HG02852 (cell line): ENCODE measurements at regions not wholly inside any gene's neighbourhood (a gene's known extent, or its start where the extent isn't known, plus 50 kb on each side); places are given as distances from the start of the nearest gene placed in this dataset.
"Not testable (repeated sequence)": the region's sequence is repeated elsewhere in the genome, so short reads cannot be mapped to it uniquely, and the experiment has no call there.

Source experiments
- ATAC-seq: cut with Tn5 transposase; IDR thresholded peaks from one replicate; pipeline ENCODE4 v1.9.1; 2021; ENCODE audit warnings: mild to moderate bottlenecking, moderate library complexity; ENCODE audit not compliant: unreplicated experiment

GRCh38 chrX:122596998-122597397, 587.1 kb upstream of the GRIA3 start:
- ATAC-seq = no peak

- ATAC-seq = no peak
Measured at GRCh38 chrX:122622795-122623194, 561.3 kb upstream of the GRIA3 start.

GRCh38 chrX:122625239-122625638, 558.8 kb upstream of the GRIA3 start:
- ATAC-seq = no peak

- no peak for ATAC-seq
Measured at GRCh38 chrX:122625821-122626220, 558.3 kb upstream of the GRIA3 start.

GRCh38 chrX:122626871-122627270, 557.2 kb upstream of the GRIA3 start:
- no peak for ATAC-seq

- ATAC-seq = no peak
Measured at GRCh38 chrX:122641136-122641535, 542.9 kb upstream of the GRIA3 start.

- ATAC-seq = no peak
Measured at GRCh38 chrX:122641826-122642225, 542.3 kb upstream of the GRIA3 start.

GRCh38 chrX:122655256-122655655, 528.8 kb upstream of the GRIA3 start:
- ATAC-seq = not testable (repeated sequence)

- no peak for ATAC-seq
Measured at GRCh38 chrX:122666601-122667000, 517.5 kb upstream of the GRIA3 start.

- ATAC-seq = no peak
Measured at GRCh38 chrX:122667667-122668066, 516.4 kb upstream of the GRIA3 start.

GRCh38 chrX:122703762-122704161, 480.3 kb upstream of the GRIA3 start:
- no peak for ATAC-seq

- ATAC-seq = no peak
Measured at GRCh38 chrX:122739770-122740169, 444.3 kb upstream of the GRIA3 start.

GRCh38 chrX:122770581-122770980, 413.5 kb upstream of the GRIA3 start:
- no peak for ATAC-seq

GRCh38 chrX:122771933-122772332, 412.1 kb upstream of the GRIA3 start:
- ATAC-seq = no peak

- ATAC-seq = no peak
Measured at GRCh38 chrX:122777766-122778165, 406.3 kb upstream of the GRIA3 start.

GRCh38 chrX:122783918-122784317, 400.2 kb upstream of the GRIA3 start:
- no peak for ATAC-seq

- no peak for ATAC-seq
Measured at GRCh38 chrX:122787231-122787630, 396.8 kb upstream of the GRIA3 start.

GRCh38 chrX:122788216-122788615, 395.9 kb upstream of the GRIA3 start:
- no peak for ATAC-seq

GRCh38 chrX:122790376-122791095, 393.5 kb upstream of the GRIA3 start:
- no peak for ATAC-seq

- ATAC-seq = no peak
Measured at GRCh38 chrX:122813876-122814275, 370.2 kb upstream of the GRIA3 start.

GRCh38 chrX:122816288-122816687, 367.8 kb upstream of the GRIA3 start:
- no peak for ATAC-seq

- ATAC-seq = no peak
Measured at GRCh38 chrX:122817321-122817955, 366.6 kb upstream of the GRIA3 start.

- ATAC-seq = no peak
Measured at GRCh38 chrX:122818068-122818467, 366.0 kb upstream of the GRIA3 start.
